ENCODE measurements at regions not wholly inside any gene's neighbourhood (a gene's known extent, or its start where the extent isn't known, plus 50 kb on each side); places are given as distances from the start of the nearest gene placed in this dataset.

GRCh38 chr2:128628996-128629395 is 310.3 kb upstream of the HS6ST1 start:
- H3K27ac ChIP-seq: no peak overlapping the region
- no peak overlapping the region for H3K4me3 ChIP-seq
- intact Hi-C loops (cut with DNase I): no loop called here
- DNase-seq (peak in 2 of 3 donors; percentile 10 to 13), ATAC-seq (no peak)
- TF ChIP-seq POLR2A (IDR thresholded peaks at IDR 0.05) (no peak), CTCF (IDR thresholded peaks at IDR 0.05) (no peak)
- no peaks in the 10 kb centered on the region for H3K4me1 ChIP-seq
- H3K36me3 ChIP-seq: no peaks in the 10 kb centered on the region
- 79% methylated on average over 5 of the region's 6 CpGs for WGBS (ENCODE audit: insufficient coverage, low coverage, low lambda C conversion rate, missing lambda C conversion rate)
- no peaks in the 10 kb centered on the region for H3K9me3 ChIP-seq
- no peaks in the 10 kb centered on the region for H3K27me3 ChIP-seq

GRCh38 chr2:128630974-128631697 is 312.5 kb upstream of the HS6ST1 start:
- intact Hi-C loops (cut with DNase I): no loop called here
- peak in 2 of 3 donors; percentile 24 to 36 for DNase-seq
- Histone ChIP-seq H3K27ac (no peak overlapping the region), H3K4me3 (no peak overlapping the region), H3K36me3 (no peaks in the 10 kb centered on the region), H3K9me3 (no peaks in the 10 kb centered on the region), H3K27me3 (no peaks in the 10 kb centered on the region), H3K4me1 (no peaks in the 10 kb centered on the region)
- TF ChIP-seq CTCF (IDR thresholded peaks at IDR 0.05) (no peak), POLR2A (IDR thresholded peaks at IDR 0.05) (no peak)
- no peak for ATAC-seq
- WGBS (ENCODE audit: insufficient coverage, low coverage, low lambda C conversion rate, missing lambda C conversion rate): 88% methylated on average over 5 of the region's 12 CpGs

GRCh38 chr2:128631698-128632500 is 313.2 kb upstream of the HS6ST1 start:
- ATAC-seq (no peak), DNase-seq (peak in 2 of 3 donors; percentile 18 to 28)
- no peak overlapping the region for H3K27ac ChIP-seq
- no peaks in the 10 kb centered on the region for H3K27me3 ChIP-seq
- H3K36me3 ChIP-seq: no peaks in the 10 kb centered on the region
- 79% methylated on average over 12 of the region's 15 CpGs for WGBS (ENCODE audit: insufficient coverage, low coverage, low lambda C conversion rate, missing lambda C conversion rate)
- no peak overlapping the region for H3K4me3 ChIP-seq
- H3K9me3 ChIP-seq: no peaks in the 10 kb centered on the region
- TF ChIP-seq POLR2A (IDR thresholded peaks at IDR 0.05): no peak
- TF ChIP-seq CTCF (IDR thresholded peaks at IDR 0.05): no peak
- intact Hi-C loops (cut with DNase I): no loop called here
- no peaks in the 10 kb centered on the region for H3K4me1 ChIP-seq

GRCh38 chr2:128632501-128632800 is 313.8 kb upstream of the HS6ST1 start:
- Histone ChIP-seq H3K36me3 (no peaks in the 10 kb centered on the region), H3K9me3 (no peaks in the 10 kb centered on the region), H3K27ac (no peak overlapping the region), H3K4me1 (no peaks in the 10 kb centered on the region), H3K4me3 (no peak overlapping the region), H3K27me3 (no peaks in the 10 kb centered on the region)
- WGBS (ENCODE audit: insufficient coverage, low coverage, low lambda C conversion rate, missing lambda C conversion rate): 86% methylated on average over 6 of the region's 6 CpGs
- intact Hi-C loops (cut with DNase I): no loop called here
- ATAC-seq (no peak), DNase-seq (peak in 2 of 3 donors; percentile 19 to 25)
- no peak for TF ChIP-seq CTCF (IDR thresholded peaks at IDR 0.05)
- TF ChIP-seq POLR2A (IDR thresholded peaks at IDR 0.05): no peak

Measured in right lobe of liver (tissue), 6 donors.